A549 (cell line): ENCODE measurements at regions not wholly inside any gene's neighbourhood (a gene's known extent, or its start where the extent isn't known, plus 50 kb on each side); places are given as distances from the start of the nearest gene placed in this dataset.
"Not testable (repeated sequence)": the region's sequence is repeated elsewhere in the genome, so short reads cannot be mapped to it uniquely, and the experiment has no call there.

ENCODE experiments used
- CHD2 ChIP-seq: fragments of 150-350 bp; IDR thresholded peaks from 2 replicates; pipeline ENCODE4 v1.6.1; 2014; ENCODE audit warnings: low read length; ENCODE audit not compliant: partially characterized antibody
- EP300 ChIP-seq, 2 experiments: fragments of >200 bp; sonication (Bioruptor Twin); formaldehyde crosslinking; IDR thresholded peaks; 2 replicates in 1 of 2; 3 replicates in 1 of 2; pipeline ENCODE4 v1.6.1; 2016 to 2017
- KDM5A ChIP-seq: fragments of 200-600 bp; sonication (generic); IDR thresholded peaks from 2 replicates; pipeline ENCODE4 v1.6.1; 2016; ENCODE audit warnings: antibody characterized with exemption, mild to moderate bottlenecking
- MYC ChIP-seq: IDR thresholded peaks from 2 replicates; pipeline ENCODE4 v1.6.1; 2012; ENCODE audit warnings: mild to moderate bottlenecking, inconsistent platforms, low read length, improper control_type of control experiment, borderline replicate concordance
- NR3C1 ChIP-seq: fragments of >200 bp; sonication (Bioruptor Twin); formaldehyde crosslinking; IDR thresholded peaks from 3 replicates; pipeline ENCODE4 v1.6.1; 2017
- POLR2A ChIP-seq: IDR thresholded peaks from 2 replicates; pipeline ENCODE4 v1.6.1; 2012; ENCODE audit warnings: mild to moderate bottlenecking, low read length
- RFX5 ChIP-seq: fragments of 450-650 bp; IDR thresholded peaks from 2 replicates; pipeline ENCODE4 v1.7.1; 2014; ENCODE audit warnings: antibody characterized with exemption, mild to moderate bottlenecking, moderate library complexity
- TF ChIP-seq, protein P1 (sequence below): fragments of >200 bp; sonication (Bioruptor Twin); formaldehyde crosslinking; IDR thresholded peaks from 3 replicates; pipeline ENCODE4 v1.5.1; 2016
- TF ChIP-seq, protein P2 (sequence below): fragments of 450-650 bp; IDR thresholded peaks from 2 replicates; pipeline ENCODE4 v1.6.1; 2014; ENCODE audit warnings: antibody characterized with exemption
- TF ChIP-seq, protein P3 (sequence below): fragments of 200-600 bp; sonication (generic); IDR thresholded peaks from 2 replicates; pipeline ENCODE4 v1.6.1; 2016; ENCODE audit warnings: antibody characterized with exemption, mild to moderate bottlenecking, moderate library complexity

DNA sequence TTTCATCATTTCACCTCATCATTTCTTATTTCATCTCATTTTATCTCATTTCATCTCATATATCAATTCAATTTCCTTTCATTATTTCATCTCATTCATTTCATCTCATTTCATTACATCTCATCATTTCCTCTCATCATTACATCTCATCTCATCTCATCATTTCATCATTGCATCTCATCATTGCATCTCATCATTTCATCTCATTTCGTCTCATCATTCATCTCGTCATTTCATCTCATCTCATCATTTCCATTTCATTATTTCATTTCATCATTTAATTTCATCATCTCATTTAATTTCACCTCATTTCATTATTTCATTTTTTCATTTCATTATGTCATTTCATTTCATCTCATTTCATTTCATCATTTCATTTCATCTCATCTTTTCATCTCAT is 168.5 kb upstream of the FAM72C start:
- TF ChIP-seq, protein P1, sequence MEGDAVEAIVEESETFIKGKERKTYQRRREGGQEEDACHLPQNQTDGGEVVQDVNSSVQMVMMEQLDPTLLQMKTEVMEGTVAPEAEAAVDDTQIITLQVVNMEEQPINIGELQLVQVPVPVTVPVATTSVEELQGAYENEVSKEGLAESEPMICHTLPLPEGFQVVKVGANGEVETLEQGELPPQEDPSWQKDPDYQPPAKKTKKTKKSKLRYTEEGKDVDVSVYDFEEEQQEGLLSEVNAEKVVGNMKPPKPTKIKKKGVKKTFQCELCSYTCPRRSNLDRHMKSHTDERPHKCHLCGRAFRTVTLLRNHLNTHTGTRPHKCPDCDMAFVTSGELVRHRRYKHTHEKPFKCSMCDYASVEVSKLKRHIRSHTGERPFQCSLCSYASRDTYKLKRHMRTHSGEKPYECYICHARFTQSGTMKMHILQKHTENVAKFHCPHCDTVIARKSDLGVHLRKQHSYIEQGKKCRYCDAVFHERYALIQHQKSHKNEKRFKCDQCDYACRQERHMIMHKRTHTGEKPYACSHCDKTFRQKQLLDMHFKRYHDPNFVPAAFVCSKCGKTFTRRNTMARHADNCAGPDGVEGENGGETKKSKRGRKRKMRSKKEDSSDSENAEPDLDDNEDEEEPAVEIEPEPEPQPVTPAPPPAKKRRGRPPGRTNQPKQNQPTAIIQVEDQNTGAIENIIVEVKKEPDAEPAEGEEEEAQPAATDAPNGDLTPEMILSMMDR = not testable (repeated sequence)
- TF ChIP-seq, protein P2, sequence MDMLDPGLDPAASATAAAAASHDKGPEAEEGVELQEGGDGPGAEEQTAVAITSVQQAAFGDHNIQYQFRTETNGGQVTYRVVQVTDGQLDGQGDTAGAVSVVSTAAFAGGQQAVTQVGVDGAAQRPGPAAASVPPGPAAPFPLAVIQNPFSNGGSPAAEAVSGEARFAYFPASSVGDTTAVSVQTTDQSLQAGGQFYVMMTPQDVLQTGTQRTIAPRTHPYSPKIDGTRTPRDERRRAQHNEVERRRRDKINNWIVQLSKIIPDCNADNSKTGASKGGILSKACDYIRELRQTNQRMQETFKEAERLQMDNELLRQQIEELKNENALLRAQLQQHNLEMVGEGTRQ = not testable (repeated sequence)
- TF ChIP-seq POLR2A; CHD2; RFX5; KDM5A; EP300 (IDR thresholded peaks at IDR 0.05); MYC; NR3C1: not testable (repeated sequence)
- TF ChIP-seq, protein P3, sequence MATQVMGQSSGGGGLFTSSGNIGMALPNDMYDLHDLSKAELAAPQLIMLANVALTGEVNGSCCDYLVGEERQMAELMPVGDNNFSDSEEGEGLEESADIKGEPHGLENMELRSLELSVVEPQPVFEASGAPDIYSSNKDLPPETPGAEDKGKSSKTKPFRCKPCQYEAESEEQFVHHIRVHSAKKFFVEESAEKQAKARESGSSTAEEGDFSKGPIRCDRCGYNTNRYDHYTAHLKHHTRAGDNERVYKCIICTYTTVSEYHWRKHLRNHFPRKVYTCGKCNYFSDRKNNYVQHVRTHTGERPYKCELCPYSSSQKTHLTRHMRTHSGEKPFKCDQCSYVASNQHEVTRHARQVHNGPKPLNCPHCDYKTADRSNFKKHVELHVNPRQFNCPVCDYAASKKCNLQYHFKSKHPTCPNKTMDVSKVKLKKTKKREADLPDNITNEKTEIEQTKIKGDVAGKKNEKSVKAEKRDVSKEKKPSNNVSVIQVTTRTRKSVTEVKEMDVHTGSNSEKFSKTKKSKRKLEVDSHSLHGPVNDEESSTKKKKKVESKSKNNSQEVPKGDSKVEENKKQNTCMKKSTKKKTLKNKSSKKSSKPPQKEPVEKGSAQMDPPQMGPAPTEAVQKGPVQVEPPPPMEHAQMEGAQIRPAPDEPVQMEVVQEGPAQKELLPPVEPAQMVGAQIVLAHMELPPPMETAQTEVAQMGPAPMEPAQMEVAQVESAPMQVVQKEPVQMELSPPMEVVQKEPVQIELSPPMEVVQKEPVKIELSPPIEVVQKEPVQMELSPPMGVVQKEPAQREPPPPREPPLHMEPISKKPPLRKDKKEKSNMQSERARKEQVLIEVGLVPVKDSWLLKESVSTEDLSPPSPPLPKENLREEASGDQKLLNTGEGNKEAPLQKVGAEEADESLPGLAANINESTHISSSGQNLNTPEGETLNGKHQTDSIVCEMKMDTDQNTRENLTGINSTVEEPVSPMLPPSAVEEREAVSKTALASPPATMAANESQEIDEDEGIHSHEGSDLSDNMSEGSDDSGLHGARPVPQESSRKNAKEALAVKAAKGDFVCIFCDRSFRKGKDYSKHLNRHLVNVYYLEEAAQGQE = not testable (repeated sequence)
